ENCODE measurements at regions not wholly inside any gene's neighbourhood (a gene's known extent, or its start where the extent isn't known, plus 50 kb on each side); places are given as distances from the start of the nearest gene placed in this dataset.

GRCh38 chr11:45369313-45369712 lies 83.2 kb upstream of the SYT13 start:
- DNase-seq, result no peak
- TF ChIP-seq CTCF (IDR thresholded peaks at IDR 0.05; ENCODE audit: borderline replicate concordance, extremely low read depth, low read length, poor library complexity, severe bottlenecking) (no peak), EZH2 (IDR thresholded peaks at IDR 0.05; ENCODE audit: borderline replicate concordance, low read depth, low read length, severe bottlenecking) (no peak)
- H3K9ac ChIP-seq (ENCODE audit: low read depth, low read length), result no peak overlapping the region

GRCh38 chr11:45368697-45369096 lies 82.6 kb upstream of the SYT13 start:
- no peak for ATAC-seq (ENCODE audit: insufficient read depth, low read depth)
- no peak overlapping the region for H3K9ac ChIP-seq (ENCODE audit: low read depth, low read length)
- H3K4me3 ChIP-seq (ENCODE audit: low read depth in 1 of 2, low read length in 2 of 2), result no peak overlapping the region
- no peaks in the 10 kb centered on the region for H3K36me3 ChIP-seq (ENCODE audit: insufficient read depth, low read length)
- H3K27me3 ChIP-seq (ENCODE audit: insufficient read depth, low read length, poor library complexity), result peaks cover 41% of the 10 kb centered on the region
- DNase-seq, result no peak
- no peak overlapping the region for H3K4me2 ChIP-seq (ENCODE audit: insufficient read depth, low read length)
- H3K4me1 ChIP-seq (ENCODE audit: insufficient read depth, low read length), result no peaks in the 10 kb centered on the region; the same call in 1 of the 2 replicates
- H3K27ac ChIP-seq (ENCODE audit: low read length), result no peak overlapping the region
- H3K9me3 ChIP-seq (ENCODE audit: insufficient read depth, low read length, severe bottlenecking), result no peaks in the 10 kb centered on the region
- TF ChIP-seq CTCF (IDR thresholded peaks at IDR 0.05; ENCODE audit: borderline replicate concordance, extremely low read depth, low read length, poor library complexity, severe bottlenecking), result no peak
- no peak for TF ChIP-seq EZH2 (IDR thresholded peaks at IDR 0.05; ENCODE audit: borderline replicate concordance, low read depth, low read length, severe bottlenecking)
- no peak overlapping the region for H2AFZ ChIP-seq (ENCODE audit: low read depth, low read length)
- no peaks in the 10 kb centered on the region for H3K79me2 ChIP-seq (ENCODE audit: insufficient read depth, low read length)
- peaks cover 10% of the 10 kb centered on the region for H4K20me1 ChIP-seq (ENCODE audit: insufficient read depth, low read length)

More at GRCh38 chr11:45369313-45369712, 83.2 kb upstream of the SYT13 start:
- Histone ChIP-seq H3K27ac (ENCODE audit: low read length) (no peak overlapping the region), H3K79me2 (ENCODE audit: insufficient read depth, low read length) (no peaks in the 10 kb centered on the region), H3K9me3 (ENCODE audit: insufficient read depth, low read length, severe bottlenecking) (no peaks in the 10 kb centered on the region), H2AFZ (ENCODE audit: low read depth, low read length) (no peak overlapping the region), H4K20me1 (ENCODE audit: insufficient read depth, low read length) (peaks cover 11% of the 10 kb centered on the region), H3K27me3 (ENCODE audit: insufficient read depth, low read length, poor library complexity) (peaks cover 47% of the 10 kb centered on the region), H3K4me3 (ENCODE audit: low read depth in 1 of 2, low read length in 2 of 2) (no peak overlapping the region), H3K36me3 (ENCODE audit: insufficient read depth, low read length) (no peaks in the 10 kb centered on the region), H3K4me1 (ENCODE audit: insufficient read depth, low read length) (no peaks in the 10 kb centered on the region; the same call in 1 of the 2 replicates), H3K4me2 (ENCODE audit: insufficient read depth, low read length) (no peak overlapping the region)
- no peak for ATAC-seq (ENCODE audit: insufficient read depth, low read depth)

- H3K9me3 ChIP-seq (ENCODE audit: insufficient read depth, low read length, severe bottlenecking), result no peaks in the 10 kb centered on the region
- H3K4me3 ChIP-seq (ENCODE audit: low read depth in 1 of 2, low read length in 2 of 2), result no peak overlapping the region
- no peak overlapping the region for H3K4me2 ChIP-seq (ENCODE audit: insufficient read depth, low read length)
- no peak for DNase-seq
- no peak overlapping the region for H3K9ac ChIP-seq (ENCODE audit: low read depth, low read length)
- H3K27me3 ChIP-seq (ENCODE audit: insufficient read depth, low read length, poor library complexity), result peaks cover 45% of the 10 kb centered on the region
- no peaks in the 10 kb centered on the region; the same call in 1 of the 2 replicates for H3K4me1 ChIP-seq (ENCODE audit: insufficient read depth, low read length)
- peaks cover 5% of the 10 kb centered on the region; the same call in 1 of the 2 replicates for H4K20me1 ChIP-seq (ENCODE audit: insufficient read depth, low read length)
- TF ChIP-seq CTCF (IDR thresholded peaks at IDR 0.05; ENCODE audit: borderline replicate concordance, extremely low read depth, low read length, poor library complexity, severe bottlenecking) (no peak), EZH2 (IDR thresholded peaks at IDR 0.05; ENCODE audit: borderline replicate concordance, low read depth, low read length, severe bottlenecking) (no peak)
- no peaks in the 10 kb centered on the region for H3K36me3 ChIP-seq (ENCODE audit: insufficient read depth, low read length)
- no peaks in the 10 kb centered on the region for H3K79me2 ChIP-seq (ENCODE audit: insufficient read depth, low read length)
- H3K27ac ChIP-seq (ENCODE audit: low read length), result no peak overlapping the region
- ATAC-seq (ENCODE audit: insufficient read depth, low read depth), result no peak
- H2AFZ ChIP-seq (ENCODE audit: low read depth, low read length), result no peak overlapping the region
Observed at GRCh38 chr11:45366619-45367190, 80.6 kb upstream of the SYT13 start.

Data from DND-41 (cell line).